Gastroesophageal sphincter (tissue), 4 donors: ENCODE measurements at regions not wholly inside any gene's neighbourhood (a gene's known extent, or its start where the extent isn't known, plus 50 kb on each side); places are given as distances from the start of the nearest gene placed in this dataset.
"Not testable (repeated sequence)": the region's sequence is repeated elsewhere in the genome, so short reads cannot be mapped to it uniquely, and the experiment has no call there.

Source experiments
- ATAC-seq: fragments of 150-250 bp; one replicate; pipeline ENCODE4 v1.9.1; 2016; ENCODE audit warnings: mild to moderate bottlenecking, moderate library complexity
- H3K27ac ChIP-seq, 4 donors: fragments of 200-600 bp; sonication (generic) in 3 of 4; 1 replicate in 3 of 4; 2 replicates in 1 of 4; pipeline ENCODE4 v1.5.1; 2016 to 2019
- H3K27me3 ChIP-seq: fragments of 200-600 bp; sonication (generic); one replicate; pipeline ENCODE4 v1.5.1; 2019
- H3K36me3 ChIP-seq, 2 donors: fragments of 200-600 bp; sonication (generic); one replicate each; pipeline ENCODE4 v1.5.1; 2019; ENCODE audit warnings: control low read depth in 1 of 2
- H3K4me1 ChIP-seq, 3 donors: fragments of 200-600 bp; sonication (generic); 1 replicate in 2 of 3; 2 replicates in 1 of 3; pipeline ENCODE4 v1.5.1; 2016 to 2019; ENCODE audit warnings: control low read depth in 2 of 3
- H3K4me3 ChIP-seq, 2 donors: fragments of 200-600 bp; sonication (generic); one replicate each; pipeline ENCODE4 v1.5.1; 2019; ENCODE audit warnings: mild to moderate bottlenecking in 1 of 2, moderate library complexity in 1 of 2
- H3K9me3 ChIP-seq, 3 donors: fragments of 200-600 bp; sonication (generic); one replicate each; pipeline ENCODE4 v1.5.1; 2017 to 2019; ENCODE audit warnings: control low read depth in 2 of 3
- CTCF ChIP-seq, 4 experiments: fragments of 200-600 bp in 2 of 4; fragments of 450-650 bp in 2 of 4; sonication (generic) in 1 of 4; IDR thresholded peaks; one replicate each; pipeline ENCODE4 v1.5.1; 2017 to 2019; ENCODE audit warnings: antibody characterized with exemption in 4 of 4, mild to moderate bottlenecking in 2 of 4, moderate library complexity in 2 of 4
- EP300 ChIP-seq: sonication (generic); formaldehyde crosslinking; IDR thresholded peaks from one replicate; pipeline ENCODE4 v1.6.1; 2017; ENCODE audit warnings: antibody characterized with exemption, mild to moderate bottlenecking
- POLR2A ChIP-seq, 2 donors: fragments of 450-650 bp; IDR thresholded peaks; one replicate each; pipeline ENCODE4 v1.6.1; 2017; ENCODE audit warnings: antibody characterized with exemption in 2 of 2, mild to moderate bottlenecking in 2 of 2, moderate library complexity in 1 of 2
- POLR2AphosphoS5 ChIP-seq: sonication (generic); formaldehyde crosslinking; IDR thresholded peaks from one replicate; pipeline ENCODE4 v1.6.1; 2017; ENCODE audit warnings: antibody characterized with exemption
- WGBS, 2 donors: methylation state at CpG; one replicate each; pipeline ENCODE4 v1.1.5; 2018; ENCODE audit warnings: low coverage in 1 of 2; 5-methylcytosine and 5-hydroxymethylcytosine counted together

DNA sequence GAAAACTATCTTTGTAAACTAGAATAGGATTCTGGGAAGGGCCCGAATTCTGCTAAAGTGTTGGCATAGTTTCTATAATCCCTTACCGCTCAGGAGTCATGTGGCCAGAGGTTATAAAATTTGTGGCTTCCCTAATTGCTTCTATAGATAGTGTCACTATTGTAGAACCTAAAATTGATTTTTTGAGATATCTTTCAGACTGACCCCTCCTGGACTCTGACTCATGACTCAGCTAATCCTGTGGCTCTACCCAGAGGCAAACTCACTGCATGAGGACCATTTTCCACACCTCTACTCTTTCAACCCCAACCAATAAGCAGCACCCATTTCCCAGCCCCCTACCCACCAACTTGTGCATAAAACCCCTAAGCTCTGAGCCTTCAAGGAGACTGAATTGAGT lies 61.8 kb upstream of the PRSS23 start:
- H3K27ac ChIP-seq: peak overlapping the region in 3 of 4 donors; percentile 20 to 93 (median 54)
- H3K4me3 ChIP-seq: no peak overlapping the region
- 84 to 94% methylated on average over 2 of the region's 2 CpGs for WGBS, 2 donors
- ATAC-seq: no peak
- H3K36me3 ChIP-seq: no peaks in the 10 kb centered on the region
- H3K9me3 ChIP-seq: no peaks in the 10 kb centered on the region
- no peaks in the 10 kb centered on the region for H3K27me3 ChIP-seq
- peaks cover 21 to 70% (median 35%) of the 10 kb centered on the region in 3 donors for H3K4me1 ChIP-seq
- no peak for TF ChIP-seq POLR2A (IDR thresholded peaks at IDR 0.05)
- TF ChIP-seq EP300: no peak
- TF ChIP-seq POLR2AphosphoS5: no peak
- no peak for TF ChIP-seq CTCF (IDR thresholded peaks at IDR 0.05)

GRCh38 chr11:86737737-86738136 lies 62.6 kb upstream of the PRSS23 start:
- no peaks in the 10 kb centered on the region for H3K27me3 ChIP-seq
- no peak overlapping the region for H3K4me3 ChIP-seq
- peaks cover 21 to 62% (median 35%) of the 10 kb centered on the region in 3 donors for H3K4me1 ChIP-seq
- peak overlapping the region; percentile 46 to 93 (median 52) for H3K27ac ChIP-seq
- no peaks in the 10 kb centered on the region for H3K9me3 ChIP-seq
- TF ChIP-seq EP300: no peak
- TF ChIP-seq POLR2AphosphoS5: no peak
- no peak for TF ChIP-seq CTCF (IDR thresholded peaks at IDR 0.05)
- no peak for TF ChIP-seq POLR2A (IDR thresholded peaks at IDR 0.05)
- no peak for ATAC-seq
- H3K36me3 ChIP-seq: no peaks in the 10 kb centered on the region

DNA sequence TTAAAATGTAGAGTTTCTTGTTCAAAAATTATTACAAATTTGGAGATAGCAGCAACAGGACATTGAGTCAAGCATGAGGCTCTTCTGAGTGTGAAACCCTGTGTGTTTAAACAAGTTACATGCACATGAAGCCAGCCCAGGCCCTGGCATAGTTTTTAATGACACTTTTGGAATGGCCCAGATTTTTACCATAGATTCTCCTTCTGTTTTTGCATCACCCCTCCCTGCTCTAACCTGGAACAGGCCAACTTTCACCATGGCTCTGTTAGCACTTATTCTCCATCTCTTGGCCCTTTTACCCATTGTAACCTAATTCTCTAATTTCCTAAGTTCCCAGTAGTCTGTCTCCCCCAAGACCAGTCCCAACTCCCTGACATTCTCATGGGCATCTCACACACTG lies 63.1 kb upstream of the PRSS23 start:
- ATAC-seq: no peak
- H3K4me1 ChIP-seq: peaks cover 21 to 57% (median 32%) of the 10 kb centered on the region in 3 donors
- no peak overlapping the region for H3K4me3 ChIP-seq
- H3K36me3 ChIP-seq: no peaks in the 10 kb centered on the region
- peak overlapping the region; percentile 46 to 93 (median 52) for H3K27ac ChIP-seq
- no peaks in the 10 kb centered on the region for H3K9me3 ChIP-seq
- H3K27me3 ChIP-seq: no peaks in the 10 kb centered on the region
- TF ChIP-seq POLR2AphosphoS5 (no peak), POLR2A (IDR thresholded peaks at IDR 0.05) (no peak)

DNA sequence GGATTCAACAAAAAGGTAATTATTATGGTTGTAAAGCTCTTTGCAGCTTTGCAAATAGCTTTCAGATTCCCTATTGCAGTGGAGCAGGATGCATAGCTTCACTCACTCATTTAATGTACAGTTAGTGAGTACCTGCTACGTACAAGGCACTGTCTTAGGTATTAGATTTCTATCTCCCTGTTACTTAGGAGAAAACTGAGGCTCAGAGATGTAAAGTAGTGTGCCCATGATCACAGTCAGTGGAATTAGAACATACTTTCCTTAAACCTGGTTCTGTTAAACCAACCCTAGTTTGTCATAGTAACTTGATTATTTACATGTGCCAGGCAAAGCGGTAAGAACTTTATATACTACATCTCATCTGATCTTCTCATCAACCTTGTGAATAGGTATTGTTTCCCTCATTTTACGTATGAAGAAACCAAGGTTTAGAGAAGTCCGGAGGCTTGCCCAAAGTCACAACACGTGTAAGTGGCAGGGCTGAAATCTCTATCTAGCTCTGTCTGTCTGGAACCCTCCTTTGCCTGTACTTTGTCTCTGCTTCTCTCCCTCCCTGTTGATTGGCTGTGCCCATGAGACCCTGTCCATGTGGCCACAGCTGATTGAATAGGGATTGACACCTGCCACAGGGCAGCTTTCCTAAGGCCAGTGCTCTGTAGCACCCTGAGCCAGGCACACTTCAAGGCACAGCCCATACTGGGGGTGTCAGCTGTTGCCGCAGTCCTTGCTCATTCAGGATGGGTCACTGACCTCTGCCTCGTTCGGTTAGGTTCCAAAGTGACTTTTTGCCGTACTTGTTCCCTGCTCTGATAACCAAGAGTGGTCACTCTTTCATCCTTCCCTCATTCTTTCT lies 63.8 kb upstream of the PRSS23 start:
- ATAC-seq: no peak
- no peak for TF ChIP-seq CTCF (IDR thresholded peaks at IDR 0.05)
- TF ChIP-seq POLR2AphosphoS5: no peak
- TF ChIP-seq POLR2A (IDR thresholded peaks at IDR 0.05): no peak
- TF ChIP-seq EP300: no peak
- H3K27me3 ChIP-seq: no peaks in the 10 kb centered on the region
- no peak overlapping the region for H3K4me3 ChIP-seq
- H3K4me1 ChIP-seq: peaks cover 21 to 49% (median 25%) of the 10 kb centered on the region in 3 donors
- H3K27ac ChIP-seq: peak overlapping the region in 3 of 4 donors; percentile 37 to 93 (median 54)
- WGBS, 2 donors: 70 to 71% methylated on average over 9 of the region's 9 CpGs
- H3K36me3 ChIP-seq: no peaks in the 10 kb centered on the region
- H3K9me3 ChIP-seq: no peaks in the 10 kb centered on the region

DNA sequence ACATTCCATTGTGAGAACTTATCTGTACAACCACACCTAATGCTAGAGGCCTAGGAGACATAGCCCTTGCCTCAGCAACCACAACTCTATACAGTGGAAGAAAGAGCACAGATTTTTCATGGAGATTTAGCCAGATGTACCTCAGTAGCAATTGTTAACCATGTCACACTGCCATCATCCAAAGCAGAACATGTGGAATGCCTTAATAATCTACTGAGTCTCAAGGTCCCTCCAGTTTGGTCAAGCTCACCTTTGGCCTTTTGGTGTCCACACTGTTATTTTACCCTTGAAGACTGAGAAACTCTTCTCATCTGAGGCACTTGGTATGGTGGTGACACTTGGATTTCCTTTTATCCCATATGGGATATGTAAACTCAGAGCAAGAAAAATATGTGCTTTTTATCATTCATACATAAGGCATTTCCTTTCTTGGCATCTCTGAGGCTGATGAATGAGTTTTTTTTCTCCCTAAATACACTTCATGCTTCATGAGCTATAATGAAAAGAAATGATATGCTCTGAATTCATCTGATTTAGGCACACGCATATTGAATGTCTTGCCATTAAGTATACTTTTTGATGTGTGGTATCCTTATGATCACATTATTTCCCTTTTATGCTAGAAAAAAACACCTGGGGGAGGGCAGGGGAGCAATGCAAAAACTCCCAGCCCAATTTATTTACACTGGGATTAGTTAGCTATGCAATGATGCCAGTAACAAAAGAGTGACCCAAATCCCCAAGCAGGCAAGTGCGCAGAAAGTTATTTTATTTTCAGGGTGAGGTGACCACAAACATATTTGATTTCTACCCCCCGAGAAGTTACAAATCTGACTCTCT lies 63.3 kb upstream of the ME3 start:
- Histone ChIP-seq H3K4me3 (no peak overlapping the region), H3K27me3 (no peaks in the 10 kb centered on the region), H3K9me3 (no peaks in the 10 kb centered on the region), H3K36me3 (no peaks in the 10 kb centered on the region), H3K4me1 (peaks cover 13 to 41% (median 20%) of the 10 kb centered on the region in 3 donors), H3K27ac (no peak overlapping the region)
- 50 to 76% methylated on average over 3 of the region's 3 CpGs for WGBS, 2 donors
- no peak for ATAC-seq
- TF ChIP-seq POLR2AphosphoS5 (no peak), EP300 (no peak), POLR2A (IDR thresholded peaks at IDR 0.05) (no peak), CTCF (IDR thresholded peaks at IDR 0.05) (no peak)

DNA sequence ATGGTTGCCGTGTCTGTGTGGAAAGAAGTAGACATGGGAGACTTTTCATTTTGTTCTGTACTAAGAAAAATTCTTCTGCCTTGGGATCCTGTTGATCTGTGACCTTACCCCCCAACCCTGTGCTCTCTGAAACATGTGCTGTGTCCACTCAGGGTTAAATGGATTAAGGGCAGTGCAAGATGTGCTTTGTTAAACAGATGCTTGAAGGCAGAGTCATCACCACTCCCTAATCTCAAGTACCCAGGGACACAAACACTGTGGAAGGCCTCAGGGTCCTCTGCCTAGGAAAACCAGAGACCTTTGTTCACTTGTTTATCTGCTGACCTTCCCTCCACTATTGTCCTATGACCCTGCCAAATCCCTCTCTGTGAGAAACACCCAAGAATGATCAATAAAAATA lies 60.3 kb upstream of the ME3 start:
- H3K4me1 ChIP-seq: peaks cover 0 to 12% (median 5%) of the 10 kb centered on the region in 3 donors
- not testable (repeated sequence) for ATAC-seq, H3K4me3 ChIP-seq, H3K27ac ChIP-seq, H3K36me3 ChIP-seq, H3K27me3 ChIP-seq, H3K9me3 ChIP-seq
- no CpG with 5 or more reads among the region's 1 CpG for WGBS, 2 donors

- H3K27me3 ChIP-seq, H3K36me3 ChIP-seq, ATAC-seq, H3K4me1 ChIP-seq, H3K27ac ChIP-seq, H3K4me3 ChIP-seq, H3K9me3 ChIP-seq: not testable (repeated sequence)
- WGBS, 2 donors: no CpG with 5 or more reads among the region's 27 CpGs
Observed at GRCh38 chr11:86732286-86732685, 59.9 kb upstream of the ME3 start.

- not testable (repeated sequence) for H3K27me3 ChIP-seq, H3K9me3 ChIP-seq, ATAC-seq, H3K27ac ChIP-seq, H3K4me3 ChIP-seq, H3K4me1 ChIP-seq, H3K36me3 ChIP-seq
- 83 to 91% methylated on average over 1 of the region's 1 CpG for WGBS, 2 donors
Observed at GRCh38 chr11:86729576-86729975, 57.2 kb upstream of the ME3 start.
